ENCODE measurements at regions not wholly inside any gene's neighbourhood (a gene's known extent, or its start where the extent isn't known, plus 50 kb on each side); places are given as distances from the start of the nearest gene placed in this dataset.

DNA sequence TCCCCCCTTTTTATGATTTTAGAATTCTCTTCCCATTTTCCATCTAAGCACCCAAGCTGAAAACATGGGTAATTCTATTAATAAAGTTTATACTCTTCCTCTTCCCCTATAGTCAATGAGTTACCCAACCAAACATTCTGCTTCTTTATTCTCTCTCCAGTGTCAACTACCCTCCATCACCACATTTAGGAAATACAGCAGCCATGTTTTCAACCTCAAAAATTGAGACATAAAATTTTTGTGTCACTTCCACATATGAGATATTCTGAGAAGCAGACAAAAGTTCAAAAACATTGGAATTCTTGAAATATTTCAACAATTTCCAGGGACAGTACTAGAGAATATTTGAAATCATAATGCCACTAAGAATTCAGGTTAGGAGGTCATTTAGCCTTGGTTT, 64.8 kb upstream of the ATP1A1 start:
- H2AK9ac ChIP-seq (replicated peaks; ENCODE audit: low read depth, low read length, poor library complexity), result no peak overlapping the region
- no peak for ATAC-seq (ENCODE audit: low read depth)

More for the DNA sequence above, 64.8 kb upstream of the ATP1A1 start:
- CTCF ChIA-PET, result no interaction called here
- H4K20me1 ChIP-seq (ENCODE audit: insufficient read depth, low read length), result no peaks in the 10 kb centered on the region
- no peak overlapping the region for H3K9ac ChIP-seq (ENCODE audit: low read depth, low read length)
- H3K27ac ChIP-seq (ENCODE audit: insufficient read depth, low read length), result no peak overlapping the region
- no peak overlapping the region for H3K14ac ChIP-seq (replicated peaks; ENCODE audit: low read depth, low read length)
- no peak overlapping the region for H3K18ac ChIP-seq (ENCODE audit: low read depth, low read length)
- no peaks in the 10 kb centered on the region for H3K36me3 ChIP-seq (ENCODE audit: control insufficient read depth, insufficient read depth, low read length)
- no peak overlapping the region for H3K4ac ChIP-seq (ENCODE audit: low read depth, low read length)
- no peaks in the 10 kb centered on the region for H3K4me1 ChIP-seq (ENCODE audit: control insufficient read depth, insufficient read depth, low read length)
- no peak overlapping the region for H4K91ac ChIP-seq (ENCODE audit: insufficient read depth, low read depth, low read length)
- intact Hi-C loops (cut with micrococcal nuclease) (no loop called here), dilution Hi-C loops (cut with HindIII; ENCODE audit: low sequenced_read_pairs, unreplicated experiment) (no loop called here), in situ Hi-C loops (cut with MboI; ENCODE audit: low sequenced_read_pairs) (no loop called here)
- no peaks in the 10 kb centered on the region for H3K9me3 ChIP-seq (ENCODE audit: control insufficient read depth, insufficient read depth, low read length)
- no TSS peak for BruUV-seq (replicated peaks)
- H3K56ac ChIP-seq (ENCODE audit: extremely low read depth, insufficient read depth, low read length), result no peak overlapping the region
- peaks cover 2% of the 10 kb centered on the region for H3K27me3 ChIP-seq (ENCODE audit: control insufficient read depth, insufficient read depth, low read length)
- H3K23ac ChIP-seq (ENCODE audit: low read depth, low read length), result no peak overlapping the region
- no peak overlapping the region for H2AFZ ChIP-seq (replicated peaks; ENCODE audit: low read length, poor library complexity)
- H3K4me3 ChIP-seq (ENCODE audit: insufficient read depth, low read depth, low read length), result no peak overlapping the region
- no peak overlapping the region for H2BK5ac ChIP-seq (ENCODE audit: low read depth, low read length, poor library complexity, severe bottlenecking)
- no peak for TF ChIP-seq BHLHE40 (IDR thresholded peaks at IDR 0.05; ENCODE audit: low read depth, low read length)
- no peak for TF ChIP-seq NFE2L2 (IDR thresholded peaks at IDR 0.05; ENCODE audit: low read depth, low read length)
- no peak for TF ChIP-seq CHD1 (IDR thresholded peaks at IDR 0.05; ENCODE audit: low read depth, low read length)
- TF ChIP-seq RCOR1 (IDR thresholded peaks at IDR 0.05; ENCODE audit: insufficient replicate concordance, low read length), result no peak
- no peak for TF ChIP-seq MAFK (IDR thresholded peaks at IDR 0.05; ENCODE audit: low read depth, low read length)
- no peak for TF ChIP-seq RFX5 (IDR thresholded peaks at IDR 0.05; ENCODE audit: low read depth, low read length)
- no peak for TF ChIP-seq FOS (IDR thresholded peaks at IDR 0.05; ENCODE audit: low read depth, low read length)
- no peak for TF ChIP-seq RAD21 (IDR thresholded peaks at IDR 0.05; ENCODE audit: low read length)
- no peak for TF ChIP-seq SMC3 (IDR thresholded peaks at IDR 0.05; ENCODE audit: low read depth, low read length)
- no peak for TF ChIP-seq MXI1 (IDR thresholded peaks at IDR 0.05; ENCODE audit: borderline replicate concordance, low read depth, low read length)
- TF ChIP-seq, protein P1, sequence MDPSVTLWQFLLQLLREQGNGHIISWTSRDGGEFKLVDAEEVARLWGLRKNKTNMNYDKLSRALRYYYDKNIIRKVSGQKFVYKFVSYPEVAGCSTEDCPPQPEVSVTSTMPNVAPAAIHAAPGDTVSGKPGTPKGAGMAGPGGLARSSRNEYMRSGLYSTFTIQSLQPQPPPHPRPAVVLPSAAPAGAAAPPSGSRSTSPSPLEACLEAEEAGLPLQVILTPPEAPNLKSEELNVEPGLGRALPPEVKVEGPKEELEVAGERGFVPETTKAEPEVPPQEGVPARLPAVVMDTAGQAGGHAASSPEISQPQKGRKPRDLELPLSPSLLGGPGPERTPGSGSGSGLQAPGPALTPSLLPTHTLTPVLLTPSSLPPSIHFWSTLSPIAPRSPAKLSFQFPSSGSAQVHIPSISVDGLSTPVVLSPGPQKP (IDR thresholded peaks at IDR 0.05; ENCODE audit: borderline replicate concordance, low read depth, low read length), result no peak
- TF ChIP-seq, protein P2, sequence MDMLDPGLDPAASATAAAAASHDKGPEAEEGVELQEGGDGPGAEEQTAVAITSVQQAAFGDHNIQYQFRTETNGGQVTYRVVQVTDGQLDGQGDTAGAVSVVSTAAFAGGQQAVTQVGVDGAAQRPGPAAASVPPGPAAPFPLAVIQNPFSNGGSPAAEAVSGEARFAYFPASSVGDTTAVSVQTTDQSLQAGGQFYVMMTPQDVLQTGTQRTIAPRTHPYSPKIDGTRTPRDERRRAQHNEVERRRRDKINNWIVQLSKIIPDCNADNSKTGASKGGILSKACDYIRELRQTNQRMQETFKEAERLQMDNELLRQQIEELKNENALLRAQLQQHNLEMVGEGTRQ (IDR thresholded peaks at IDR 0.05; ENCODE audit: low read depth, low read length), result no peak
- no peak for TF ChIP-seq MAZ (IDR thresholded peaks at IDR 0.05; ENCODE audit: borderline replicate concordance, low read depth, low read length)
- no peak for TF ChIP-seq CEBPB (IDR thresholded peaks at IDR 0.05; ENCODE audit: low read depth, low read length)
- TF ChIP-seq POLR2A (IDR thresholded peaks at IDR 0.05; ENCODE audit: low read depth, low read length), result no peak
- TF ChIP-seq, protein P3, sequence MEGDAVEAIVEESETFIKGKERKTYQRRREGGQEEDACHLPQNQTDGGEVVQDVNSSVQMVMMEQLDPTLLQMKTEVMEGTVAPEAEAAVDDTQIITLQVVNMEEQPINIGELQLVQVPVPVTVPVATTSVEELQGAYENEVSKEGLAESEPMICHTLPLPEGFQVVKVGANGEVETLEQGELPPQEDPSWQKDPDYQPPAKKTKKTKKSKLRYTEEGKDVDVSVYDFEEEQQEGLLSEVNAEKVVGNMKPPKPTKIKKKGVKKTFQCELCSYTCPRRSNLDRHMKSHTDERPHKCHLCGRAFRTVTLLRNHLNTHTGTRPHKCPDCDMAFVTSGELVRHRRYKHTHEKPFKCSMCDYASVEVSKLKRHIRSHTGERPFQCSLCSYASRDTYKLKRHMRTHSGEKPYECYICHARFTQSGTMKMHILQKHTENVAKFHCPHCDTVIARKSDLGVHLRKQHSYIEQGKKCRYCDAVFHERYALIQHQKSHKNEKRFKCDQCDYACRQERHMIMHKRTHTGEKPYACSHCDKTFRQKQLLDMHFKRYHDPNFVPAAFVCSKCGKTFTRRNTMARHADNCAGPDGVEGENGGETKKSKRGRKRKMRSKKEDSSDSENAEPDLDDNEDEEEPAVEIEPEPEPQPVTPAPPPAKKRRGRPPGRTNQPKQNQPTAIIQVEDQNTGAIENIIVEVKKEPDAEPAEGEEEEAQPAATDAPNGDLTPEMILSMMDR (conservative IDR thresholded peaks at IDR 0.05; ENCODE audit: low read depth, low read length), result no peak
- DNase-seq, result no peak
- no peak overlapping the region for H2BK20ac ChIP-seq (ENCODE audit: low read depth, low read length)
- H4K5ac ChIP-seq (ENCODE audit: low read depth, low read length), result no peak overlapping the region
- no peaks in the 10 kb centered on the region for H3K9me1 ChIP-seq (ENCODE audit: insufficient read depth, low read length)
- H4K8ac ChIP-seq (ENCODE audit: low read depth in 2 of 2, low read length in 2 of 2), result no peak overlapping the region
- POLR2A ChIA-PET (ENCODE audit: unreplicated experiment), result no interaction called here
- no peak overlapping the region for H2BK15ac ChIP-seq (ENCODE audit: low read depth, low read length)
- no peaks in the 10 kb centered on the region for H3K79me1 ChIP-seq (ENCODE audit: low read depth in 1 of 2, low read length in 2 of 2)
- no peak overlapping the region for H2AK5ac ChIP-seq (ENCODE audit: low read depth, low read length)
- H3K4me2 ChIP-seq (ENCODE audit: low read depth, low read length), result no peak overlapping the region
- H2BK120ac ChIP-seq (ENCODE audit: low read depth, low read length), result no peak overlapping the region
